ENCODE measurements at regions not wholly inside any gene's neighbourhood (a gene's known extent, or its start where the extent isn't known, plus 50 kb on each side); places are given as distances from the start of the nearest gene placed in this dataset.

DNA sequence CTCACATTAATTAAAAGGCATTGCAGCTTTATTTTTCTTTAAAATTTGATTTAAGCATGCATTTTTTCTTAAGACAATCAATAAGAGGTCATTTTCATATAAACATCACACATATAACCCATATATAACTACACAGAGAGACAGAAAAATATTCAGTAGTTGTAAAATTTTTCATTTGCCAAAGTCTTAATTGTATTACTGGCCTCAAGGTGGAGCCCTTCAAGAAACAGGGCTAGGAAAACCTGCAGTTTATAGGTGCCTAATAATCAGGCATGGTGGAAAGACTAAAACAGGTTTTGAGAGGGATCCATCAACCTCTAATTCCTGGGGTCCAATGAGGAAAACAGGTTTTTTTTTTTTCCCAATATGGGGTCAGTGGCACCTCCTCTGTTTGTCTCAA, 71.3 kb upstream of the ZNF804A start:
- H3K27ac Mint-ChIP-seq: no peak overlapping the region
- H3K36me3 Mint-ChIP-seq: no peaks in the 10 kb centered on the region
- ATAC-seq: no peak
- no peak overlapping the region for H3K4me3 Mint-ChIP-seq
- H3K4me1 Mint-ChIP-seq: no peaks in the 10 kb centered on the region
- H3K9me3 Mint-ChIP-seq: peaks cover 2% of the 10 kb centered on the region
- no peaks in the 10 kb centered on the region for H3K27me3 Mint-ChIP-seq

DNA sequence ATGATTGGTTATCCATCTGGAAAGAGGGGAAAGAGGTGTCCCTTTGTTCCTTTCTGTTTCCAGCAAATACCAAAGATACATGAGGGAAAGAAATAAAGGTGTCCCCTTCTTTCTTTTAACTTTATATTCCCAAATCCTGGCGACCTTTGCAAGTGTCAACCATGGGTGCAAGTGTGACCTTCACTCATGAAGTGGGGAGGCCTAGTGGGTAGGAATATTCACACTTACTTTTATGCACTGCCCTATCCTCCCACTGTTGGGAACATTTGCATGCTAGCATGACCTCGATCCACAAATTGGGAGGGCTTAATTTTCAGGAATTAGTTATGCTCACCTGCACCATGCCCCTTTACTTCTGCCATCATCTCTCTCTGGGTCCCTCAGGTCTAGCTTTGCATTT, 70.2 kb upstream of the ZNF804A start:
- no peaks in the 10 kb centered on the region for H3K4me1 Mint-ChIP-seq
- no peaks in the 10 kb centered on the region for H3K27me3 Mint-ChIP-seq
- no peak overlapping the region for H3K4me3 Mint-ChIP-seq
- H3K9me3 Mint-ChIP-seq: peaks cover 2% of the 10 kb centered on the region
- H3K36me3 Mint-ChIP-seq: no peaks in the 10 kb centered on the region
- ATAC-seq: no peak
- no peak overlapping the region for H3K27ac Mint-ChIP-seq

DNA sequence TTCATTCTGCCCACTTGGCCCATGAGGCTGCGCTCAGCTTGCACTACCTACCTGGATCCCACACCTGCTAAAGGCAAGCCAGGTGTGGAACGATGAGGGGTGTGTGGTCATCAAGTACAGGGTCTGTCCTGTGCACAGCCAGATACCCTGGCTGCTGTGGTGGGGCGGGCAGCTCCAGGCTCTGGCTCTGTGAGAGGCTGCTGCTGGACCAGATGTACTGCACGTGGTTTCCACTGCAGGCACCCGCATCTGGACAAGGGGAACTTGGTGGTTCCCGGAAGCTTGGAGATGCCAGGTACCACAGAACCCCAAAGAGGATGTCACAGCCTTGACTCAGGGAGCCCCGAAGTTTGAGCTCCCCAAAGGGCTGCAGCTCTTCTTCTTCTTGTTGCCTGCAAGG, 68.1 kb upstream of the ZNF804A start:
- no peak overlapping the region for H3K4me3 Mint-ChIP-seq
- H3K36me3 Mint-ChIP-seq: no peaks in the 10 kb centered on the region
- no peaks in the 10 kb centered on the region for H3K27me3 Mint-ChIP-seq
- peaks cover 2% of the 10 kb centered on the region for H3K9me3 Mint-ChIP-seq
- no peaks in the 10 kb centered on the region for H3K4me1 Mint-ChIP-seq
- no peak for ATAC-seq
- no peak overlapping the region for H3K27ac Mint-ChIP-seq

DNA sequence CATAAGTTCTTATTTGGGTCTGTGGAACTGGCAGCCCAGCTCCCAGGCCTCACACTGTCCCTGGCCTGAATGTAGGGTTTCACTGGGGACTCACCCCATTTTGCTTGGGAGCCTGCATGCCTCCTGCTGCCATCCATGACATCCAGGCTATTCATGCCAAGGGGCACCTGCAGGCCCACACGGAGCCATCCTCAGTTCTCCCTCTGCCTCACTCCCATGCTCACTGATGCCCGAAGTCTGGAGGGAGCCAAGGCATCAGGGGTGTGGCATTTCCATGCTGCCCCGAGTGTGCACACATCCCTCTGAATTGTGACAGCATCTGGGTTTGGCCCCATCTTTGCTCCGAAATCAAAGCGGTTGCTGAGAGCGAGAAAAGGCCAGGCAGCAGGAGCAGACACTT, 67.4 kb upstream of the ZNF804A start:
- Mint-ChIP-seq H3K4me3 (no peak overlapping the region), H3K27ac (no peak overlapping the region), H3K27me3 (no peaks in the 10 kb centered on the region), H3K4me1 (no peaks in the 10 kb centered on the region), H3K36me3 (no peaks in the 10 kb centered on the region), H3K9me3 (peaks cover 2% of the 10 kb centered on the region)
- no peak for ATAC-seq

DNA sequence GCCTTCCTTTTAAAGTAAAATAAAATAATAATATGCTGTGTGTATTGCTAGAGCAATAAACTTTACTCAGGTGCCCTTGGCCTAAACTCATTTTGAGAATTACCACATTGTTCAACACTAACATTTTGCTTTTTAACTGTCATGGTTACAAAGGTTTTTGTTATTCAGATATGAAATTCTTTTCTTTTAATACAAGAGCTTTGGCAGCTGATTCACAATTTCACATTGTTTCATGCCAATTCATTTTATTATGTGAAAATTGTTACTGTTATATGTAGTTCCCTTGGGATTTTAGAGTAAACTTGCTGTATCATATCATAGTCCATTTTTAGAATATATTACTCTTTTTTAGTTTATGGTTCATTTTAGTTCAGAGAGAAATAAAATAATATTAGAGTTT, 65.8 kb upstream of the ZNF804A start:
- H3K36me3 Mint-ChIP-seq: no peaks in the 10 kb centered on the region
- no peaks in the 10 kb centered on the region for H3K27me3 Mint-ChIP-seq
- no peak overlapping the region for H3K27ac Mint-ChIP-seq
- ATAC-seq: no peak
- no peaks in the 10 kb centered on the region for H3K4me1 Mint-ChIP-seq
- H3K4me3 Mint-ChIP-seq: no peak overlapping the region
- peaks cover 2% of the 10 kb centered on the region for H3K9me3 Mint-ChIP-seq

DNA sequence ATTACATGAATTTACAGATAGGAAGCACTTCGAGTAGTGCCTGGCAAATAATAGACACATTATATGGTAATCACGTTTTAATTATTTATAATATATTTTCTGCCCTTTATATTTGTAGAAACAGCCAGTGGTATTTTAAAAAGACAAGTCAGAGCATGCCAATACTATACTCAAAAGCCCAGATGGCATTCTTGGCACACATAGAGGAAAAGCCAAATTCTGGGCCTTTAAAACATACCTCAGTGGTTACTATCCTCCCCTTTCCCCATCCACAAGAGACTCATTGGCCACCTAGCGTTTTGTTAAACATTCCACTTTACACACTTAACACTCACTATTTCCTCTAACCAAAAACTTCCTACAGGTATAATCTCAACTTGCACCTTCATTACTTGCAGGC, 63.3 kb upstream of the ZNF804A start:
- no peak overlapping the region for H3K27ac Mint-ChIP-seq
- H3K4me1 Mint-ChIP-seq: no peaks in the 10 kb centered on the region
- H3K36me3 Mint-ChIP-seq: no peaks in the 10 kb centered on the region
- no peak for ATAC-seq
- H3K27me3 Mint-ChIP-seq: no peaks in the 10 kb centered on the region
- no peak overlapping the region for H3K4me3 Mint-ChIP-seq
- H3K9me3 Mint-ChIP-seq: no peaks in the 10 kb centered on the region

DNA sequence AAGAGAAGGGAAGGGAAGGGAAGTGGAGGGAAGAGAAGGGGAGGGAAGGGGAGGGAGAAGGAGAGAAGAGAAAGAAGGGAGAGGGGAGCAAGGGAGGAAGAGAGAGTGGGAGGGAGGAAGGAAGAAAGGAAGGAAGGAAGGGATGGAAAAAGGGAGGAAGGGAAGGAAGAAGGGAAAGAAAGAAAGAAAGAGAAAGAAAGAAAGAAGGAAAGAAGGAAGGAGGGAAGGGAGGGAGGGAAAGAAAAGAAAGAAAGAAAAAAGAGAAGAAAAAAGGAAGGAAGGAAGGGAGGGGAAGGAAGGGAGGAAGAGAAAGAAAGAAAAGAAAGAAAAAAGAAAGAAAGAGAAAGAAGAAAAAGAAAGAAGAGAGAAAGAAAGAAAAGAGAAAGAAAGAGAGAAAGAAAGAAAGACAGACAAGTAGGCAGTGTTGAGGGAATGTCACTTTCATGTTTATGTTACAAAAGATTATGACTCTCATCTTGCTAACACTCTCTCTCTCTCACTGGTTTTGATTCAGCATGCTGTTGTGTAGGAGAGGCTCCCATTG, 58.0 kb upstream of the ZNF804A start:
- no peak overlapping the region for H3K27ac Mint-ChIP-seq
- H3K36me3 Mint-ChIP-seq: no peaks in the 10 kb centered on the region

DNA sequence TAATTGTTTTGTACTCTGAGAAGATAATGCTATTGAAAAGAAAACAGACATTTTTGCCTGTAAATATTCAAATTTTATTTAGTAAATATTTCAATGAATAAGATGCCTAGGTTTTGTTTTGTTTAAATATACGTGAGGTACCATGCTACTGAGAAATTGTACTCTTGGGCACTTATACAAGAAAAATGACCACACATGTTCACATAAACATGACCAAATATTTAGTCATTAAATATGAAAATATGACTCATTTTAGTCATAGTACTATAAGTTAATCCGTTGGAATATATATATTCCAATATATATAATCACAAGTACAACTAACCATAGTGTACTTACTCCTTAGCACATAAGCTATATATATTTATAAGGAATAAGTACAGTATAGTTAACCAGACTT, 56.7 kb upstream of the ZNF804A start:
- H3K4me3 Mint-ChIP-seq: no peak overlapping the region
- no peaks in the 10 kb centered on the region for H3K27me3 Mint-ChIP-seq
- ATAC-seq: no peak
- no peaks in the 10 kb centered on the region for H3K4me1 Mint-ChIP-seq
- H3K36me3 Mint-ChIP-seq: no peaks in the 10 kb centered on the region
- H3K27ac Mint-ChIP-seq: no peak overlapping the region
- H3K9me3 Mint-ChIP-seq: peaks cover 3% of the 10 kb centered on the region

More for the DNA sequence above, 58.0 kb upstream of the ZNF804A start:
- no peaks in the 10 kb centered on the region for H3K27me3 Mint-ChIP-seq
- H3K4me3 Mint-ChIP-seq: no peak overlapping the region
- no peaks in the 10 kb centered on the region for H3K4me1 Mint-ChIP-seq
- peaks cover 3% of the 10 kb centered on the region for H3K9me3 Mint-ChIP-seq
- ATAC-seq: no peak

DNA sequence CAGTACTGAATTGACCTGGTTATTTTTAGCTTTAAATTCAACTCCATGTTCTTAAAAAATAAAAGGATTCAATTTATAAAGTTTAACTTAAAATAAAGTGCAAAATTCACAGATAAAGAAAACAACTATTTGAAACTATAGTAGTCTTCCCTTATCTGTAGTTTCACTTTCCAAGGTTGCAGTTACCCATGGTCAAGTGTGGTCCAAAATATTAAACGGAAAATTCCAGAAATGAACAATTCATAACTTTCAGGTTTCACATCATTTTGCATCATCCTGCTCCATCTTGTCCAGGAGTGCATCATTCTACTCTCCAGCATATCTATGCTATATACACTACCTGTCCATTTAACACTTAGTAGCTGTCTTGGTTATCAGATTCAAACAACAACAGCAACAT, 54.5 kb upstream of the ZNF804A start:
- Mint-ChIP-seq H3K9me3 (peaks cover 3% of the 10 kb centered on the region), H3K27me3 (no peaks in the 10 kb centered on the region), H3K4me3 (no peak overlapping the region), H3K27ac (no peak overlapping the region), H3K36me3 (no peaks in the 10 kb centered on the region), H3K4me1 (no peaks in the 10 kb centered on the region)
- ATAC-seq: no peak

Measured in stimulated activated memory B cell treated with anti-CD40 and anti-IgM and Interleukin-4, amounts not matched to agents 10 μg/mL and 1 μg/mL and 100 μg/mL, for 72 hours (primary cell).